NCI-H2227 treated with DMSO at 0.1 percent for 48 hours (cell line): ENCODE measurements at regions not wholly inside any gene's neighbourhood (a gene's known extent, or its start where the extent isn't known, plus 50 kb on each side); places are given as distances from the start of the nearest gene placed in this dataset.
"Not testable (repeated sequence)": the region's sequence is repeated elsewhere in the genome, so short reads cannot be mapped to it uniquely, and the experiment has no call there.

ENCODE experiments used
- DNase-seq: peaks from one replicate; lab custom pipeline; 2025; lab: John Stamatoyannopoulos, UW

DNA sequence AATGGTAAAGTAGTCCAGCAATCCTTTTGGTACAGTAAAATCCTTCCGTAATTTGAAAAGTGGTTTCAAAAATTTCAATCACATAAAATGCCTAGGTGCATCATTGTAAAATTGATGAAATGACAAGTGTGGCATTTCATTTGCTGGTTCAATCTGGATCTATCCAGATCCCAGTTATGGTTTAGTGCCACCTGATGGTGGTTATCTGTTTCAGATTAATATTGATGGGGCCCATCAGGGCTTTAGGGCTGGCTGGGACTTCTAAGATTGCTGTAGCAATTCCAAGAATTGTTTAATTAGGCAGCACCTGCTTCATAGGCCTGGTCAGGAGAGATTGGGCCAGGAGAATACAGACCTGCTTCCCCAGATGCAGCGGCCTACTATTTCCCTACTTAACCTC is 55.5 kb upstream of the PIK3C3 start:
- DNase-seq: no peak

DNA sequence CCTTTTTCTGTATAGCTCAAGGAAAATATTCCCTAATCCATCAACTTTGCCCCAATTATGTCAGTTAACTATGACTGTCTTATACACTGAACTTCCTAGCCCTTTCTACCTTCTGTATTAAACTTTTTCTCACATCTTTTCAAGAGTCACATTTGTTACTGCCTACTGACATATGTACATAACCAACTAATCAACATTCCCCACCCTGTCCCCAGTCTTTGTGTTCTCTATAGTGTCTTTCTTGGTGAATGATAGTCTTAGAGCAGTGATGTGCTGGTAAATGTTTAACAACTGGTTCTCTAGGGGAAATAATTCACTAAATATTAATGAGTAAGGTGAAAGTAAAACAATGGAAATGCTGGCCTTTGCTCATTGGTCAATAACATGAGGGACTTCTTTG is 61.6 kb upstream of the PIK3C3 start:
- no peak for DNase-seq

DNA sequence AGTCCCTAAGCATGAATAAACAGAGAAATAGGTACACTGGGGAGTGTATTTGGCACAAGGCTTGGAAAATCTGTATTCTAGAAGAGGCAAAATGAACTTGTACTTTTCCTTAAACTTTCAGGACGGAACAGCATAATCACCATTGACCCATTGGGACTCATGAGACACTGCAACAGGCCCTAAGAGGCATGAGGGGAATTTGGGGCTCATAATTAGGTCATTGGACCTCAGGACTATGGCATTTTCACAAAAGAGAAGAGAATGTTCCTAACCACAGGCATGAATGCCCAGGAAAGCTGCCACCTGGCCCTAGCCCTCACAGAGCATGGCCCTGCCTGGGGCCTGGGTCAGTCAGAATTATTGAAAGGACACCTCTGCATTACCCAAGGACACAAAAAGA is 67.9 kb upstream of the PIK3C3 start:
- DNase-seq: no peak

DNA sequence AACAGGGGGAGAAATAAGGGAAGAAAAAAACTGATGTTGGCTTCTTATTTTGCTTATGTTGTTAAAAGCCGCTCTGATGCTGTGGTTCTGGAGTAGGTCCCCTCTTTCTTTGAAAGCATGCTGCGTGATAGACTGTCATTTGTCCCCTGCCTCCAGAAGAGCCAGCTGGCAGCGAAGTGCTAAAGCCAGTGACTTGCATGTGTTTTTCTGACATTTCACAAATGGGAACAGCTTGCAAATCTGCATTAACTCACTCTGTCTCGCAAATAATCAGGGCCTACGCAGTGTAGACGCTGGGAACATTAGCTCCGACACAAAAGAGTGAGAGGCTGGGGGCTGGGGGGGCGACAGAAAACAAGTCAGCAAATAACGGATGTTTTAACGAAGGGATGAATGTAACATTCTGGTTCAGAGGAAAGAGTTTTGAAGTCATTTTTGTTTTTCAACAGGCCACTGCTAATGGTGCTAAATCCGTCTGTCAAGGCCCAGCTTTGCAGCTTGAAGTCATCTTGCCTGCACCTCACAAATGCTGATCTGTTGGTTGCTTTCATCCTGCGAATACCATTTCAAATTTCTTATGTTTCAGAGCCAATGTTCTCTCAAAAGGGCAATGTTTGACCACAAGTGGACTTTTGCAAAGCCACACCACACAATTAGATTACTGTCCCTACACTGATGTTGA is 68.8 kb upstream of the PIK3C3 start:
- DNase-seq: no peak

DNA sequence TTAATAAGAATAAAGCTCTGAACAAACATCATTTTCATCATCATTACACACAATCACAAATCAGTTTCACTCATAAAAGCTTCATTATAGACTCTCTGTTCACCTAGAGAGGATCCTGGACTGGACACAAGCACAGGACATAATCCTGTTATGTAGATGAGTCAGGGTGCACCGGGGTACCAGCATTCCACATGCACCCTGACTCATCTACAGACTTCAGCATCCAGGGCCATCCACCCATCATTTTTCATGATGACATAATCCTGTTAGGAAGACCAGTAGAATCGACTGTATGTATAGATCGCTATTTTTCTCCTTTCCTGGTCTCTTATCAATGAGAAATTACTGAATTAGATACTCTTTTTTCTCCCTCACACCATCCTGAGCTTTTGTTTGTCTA is 73.7 kb upstream of the PIK3C3 start:
- no peak for DNase-seq

DNA sequence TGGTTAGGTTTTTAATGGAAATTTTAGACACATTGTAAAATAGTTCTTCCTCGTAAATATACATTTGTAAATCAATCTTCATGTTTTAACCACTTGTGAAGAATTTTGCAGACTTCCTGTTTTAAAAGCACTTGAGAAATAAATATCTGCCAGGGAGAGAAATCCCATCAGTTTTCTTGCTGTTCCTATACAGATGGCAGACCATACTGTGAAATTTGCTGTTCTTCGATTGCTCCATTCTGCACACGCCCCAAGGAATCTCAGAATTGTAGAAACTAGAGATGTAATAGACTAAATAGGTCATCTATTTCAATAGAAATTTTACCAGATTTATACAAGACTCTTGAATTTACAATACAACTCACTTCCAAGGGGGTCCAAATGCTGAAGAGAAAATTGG is 75.8 kb upstream of the PIK3C3 start:
- DNase-seq: no peak

DNA sequence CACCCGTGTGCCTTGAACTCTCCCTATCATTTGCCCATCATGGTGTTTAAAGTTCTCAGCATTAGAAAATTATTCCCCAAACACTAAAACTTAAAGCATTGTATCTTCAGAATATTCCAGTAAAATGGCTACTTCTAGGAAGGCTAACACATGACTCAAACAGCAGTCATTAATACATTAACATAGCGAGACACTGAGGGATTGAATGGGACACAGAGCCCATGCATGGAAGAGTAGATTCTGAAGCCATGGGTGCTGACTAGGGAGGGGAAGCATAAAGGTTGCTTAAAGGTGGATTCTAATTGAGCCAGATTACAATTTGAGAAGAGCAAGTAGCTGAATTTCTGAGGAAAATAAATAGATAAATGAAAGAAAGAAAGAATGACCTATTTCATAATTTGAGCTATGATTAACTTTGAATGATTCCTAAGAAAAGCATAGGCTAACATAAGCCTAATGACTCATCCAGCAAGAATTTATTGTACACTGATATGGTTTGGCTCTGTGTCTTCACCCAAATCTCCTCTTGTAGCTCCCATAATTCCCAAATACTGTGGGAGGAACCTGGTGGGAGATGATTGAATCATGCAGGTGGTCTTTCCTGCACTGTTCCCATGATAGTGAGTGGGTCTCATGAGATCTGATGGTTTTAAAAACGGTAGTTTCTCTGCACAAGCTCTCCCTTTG is 79.8 kb upstream of the PIK3C3 start:
- DNase-seq: no peak

DNA sequence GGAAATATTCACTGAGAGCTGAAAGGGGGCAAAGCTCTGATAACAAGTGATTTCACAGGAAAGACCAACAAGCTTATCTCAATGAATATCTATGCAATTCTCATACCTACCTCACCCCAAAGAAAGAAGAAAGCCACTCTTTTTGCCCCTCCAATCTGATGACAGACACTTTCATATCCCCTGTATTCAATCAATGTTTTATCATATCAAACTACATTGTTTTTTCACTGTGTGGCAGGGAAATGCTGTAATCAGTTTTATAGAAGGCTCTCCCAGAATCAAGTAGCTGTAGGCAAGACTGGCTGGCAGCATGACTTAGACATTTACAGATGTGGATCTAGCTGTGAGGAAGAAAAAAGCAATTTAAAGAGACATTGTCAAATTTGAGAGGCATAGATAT is 81.3 kb upstream of the PIK3C3 start:
- DNase-seq: no peak

DNA sequence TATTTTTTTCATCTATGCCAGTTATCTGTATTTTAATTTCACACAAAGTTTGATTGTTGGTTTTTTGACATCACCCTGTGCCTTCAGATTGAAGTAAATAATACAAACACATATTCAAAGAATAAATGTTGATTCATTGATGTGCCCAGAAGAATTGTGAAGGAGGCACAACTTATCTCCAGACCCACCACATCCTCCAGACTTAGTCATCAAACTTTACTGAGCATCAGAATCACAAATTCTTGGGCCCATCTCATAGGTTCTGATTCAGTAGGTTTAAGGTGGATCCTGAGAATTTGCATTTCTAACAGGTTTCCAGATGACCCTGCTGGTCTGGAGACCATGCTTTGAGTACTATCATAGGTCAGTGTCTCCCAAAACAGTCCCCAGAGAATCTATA is 82.8 kb upstream of the PIK3C3 start:
- no peak for DNase-seq

DNA sequence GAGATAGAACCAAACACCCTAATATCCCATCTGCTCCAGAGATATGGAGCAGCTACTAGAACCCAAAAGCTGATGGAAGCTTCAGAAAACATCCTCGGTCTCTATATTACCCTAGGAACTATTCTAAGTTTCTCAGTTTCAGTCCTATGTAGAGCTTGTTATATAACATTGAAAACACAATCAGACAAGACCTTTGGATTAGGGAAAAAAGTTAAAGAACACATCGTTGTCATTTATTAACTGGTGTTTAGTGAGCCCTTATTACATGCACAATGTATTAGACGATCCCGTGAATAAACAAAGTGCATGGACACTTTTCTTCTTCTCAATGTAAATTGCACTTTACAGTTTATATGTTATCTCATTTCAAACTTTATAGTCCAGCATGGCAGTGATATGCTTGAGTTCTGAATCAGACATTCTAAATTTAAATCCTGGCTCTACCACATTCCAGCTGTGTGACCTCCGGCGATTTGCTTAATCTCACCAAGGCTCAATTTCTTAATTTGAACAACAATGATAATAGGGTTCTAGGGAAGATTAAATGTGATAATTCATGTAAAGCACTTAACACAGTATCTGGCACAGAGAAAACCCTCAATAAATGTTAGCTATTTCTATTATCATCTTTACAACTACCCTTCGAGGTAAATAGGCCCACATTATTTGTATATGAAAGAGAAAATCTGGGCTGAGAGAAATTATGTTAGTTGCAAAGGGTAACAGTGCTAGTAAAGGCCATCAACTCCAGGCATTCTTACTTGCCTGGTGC is 83.6 kb upstream of the PIK3C3 start:
- no peak for DNase-seq

DNA sequence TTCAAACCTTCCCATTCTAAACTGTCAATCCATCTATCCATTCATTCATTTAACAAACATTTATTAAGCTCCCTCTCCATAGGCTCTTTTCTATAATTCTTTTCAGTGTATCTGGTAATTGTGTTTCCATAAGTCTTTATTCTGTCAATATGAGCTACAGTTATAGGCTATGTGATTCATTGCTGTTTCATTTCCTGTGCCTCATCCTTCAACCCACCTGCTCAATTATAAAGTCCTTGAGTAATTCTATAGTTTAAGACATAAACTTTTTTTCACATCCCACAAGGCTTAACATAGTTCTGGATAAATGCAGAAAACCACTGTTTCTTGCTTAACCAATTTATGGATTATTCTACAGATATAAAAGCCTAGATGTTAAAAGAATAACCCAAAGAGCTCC is 84.2 kb upstream of the PIK3C3 start:
- DNase-seq: no peak

DNA sequence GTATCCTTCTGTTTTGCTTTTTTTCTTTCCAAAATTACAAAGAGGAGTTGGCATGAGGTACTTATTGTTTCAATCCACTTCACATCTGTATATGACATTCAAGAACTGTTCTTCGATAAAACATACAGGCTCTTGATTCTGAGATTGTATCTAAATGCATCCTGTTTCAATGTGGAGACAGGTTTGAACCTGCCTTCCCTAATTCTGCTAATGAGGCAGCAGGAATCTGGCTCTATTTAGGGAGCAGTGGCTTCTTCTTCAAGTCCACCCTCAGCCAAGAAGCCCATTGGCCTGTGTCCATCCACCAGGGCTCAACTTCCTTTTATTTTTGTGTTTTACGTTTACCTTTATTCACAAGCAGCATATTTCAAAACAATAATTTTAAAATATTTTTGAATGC is 84.8 kb upstream of the PIK3C3 start:
- no peak for DNase-seq

DNA sequence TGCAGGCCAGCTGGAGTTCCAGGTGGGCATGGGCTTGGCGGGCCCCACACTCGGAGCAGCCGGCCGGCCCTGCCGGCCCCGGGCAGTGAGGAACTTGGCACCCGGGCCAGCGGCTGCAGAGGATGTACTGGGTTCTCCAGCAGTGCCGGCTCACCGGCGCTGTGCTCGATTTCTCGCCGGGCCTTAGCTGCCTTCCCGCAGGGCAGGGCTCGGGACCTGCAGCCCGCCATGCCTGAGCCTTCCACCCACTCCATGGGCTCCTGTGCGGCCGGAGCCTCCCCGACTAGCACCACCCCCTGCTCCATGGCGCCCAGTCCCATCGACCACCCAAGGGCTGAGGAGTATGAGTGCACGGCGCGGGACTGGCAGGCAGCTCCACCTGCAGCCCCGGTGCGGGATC is 89.2 kb upstream of the PIK3C3 start:
- not testable (repeated sequence) for DNase-seq

DNA sequence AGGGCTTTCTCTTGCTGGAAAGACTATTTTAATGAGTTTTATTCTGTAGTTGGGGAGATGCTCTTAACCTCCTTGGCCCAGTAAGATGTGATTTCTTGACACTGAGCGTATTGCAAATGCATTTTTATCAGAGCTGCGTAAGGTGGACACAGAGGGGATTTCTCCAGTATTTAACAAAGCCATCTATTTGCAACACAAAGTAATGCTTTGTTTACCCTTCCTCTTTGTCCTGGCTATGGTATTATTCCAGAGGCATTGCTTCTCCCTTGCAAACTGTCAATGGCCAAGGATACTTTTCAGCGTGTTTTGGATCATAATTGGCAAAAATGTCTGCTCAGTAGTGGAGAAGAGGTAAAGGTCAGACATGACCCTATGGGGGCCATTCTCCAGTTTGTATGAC is 90.8 kb upstream of the PIK3C3 start:
- no peak for DNase-seq

DNA sequence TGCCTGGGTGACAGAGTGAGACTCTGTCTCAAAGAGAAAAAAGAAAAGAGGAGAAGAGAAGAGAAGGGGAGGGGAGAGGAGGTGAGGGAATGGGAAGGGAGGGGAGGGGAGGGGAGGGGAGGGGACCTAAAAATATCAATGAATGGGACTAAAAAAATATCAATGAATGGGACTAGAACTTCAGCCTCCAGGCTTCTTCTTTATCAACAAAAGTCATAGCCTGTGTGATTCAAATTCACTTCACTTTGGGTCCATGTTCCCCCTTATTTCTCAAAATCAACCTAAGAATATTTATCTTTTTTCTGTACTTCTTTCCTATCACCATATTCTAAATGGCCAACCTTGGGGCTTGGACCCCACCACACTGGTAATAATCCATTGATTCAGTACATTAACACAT is 92.1 kb upstream of the PIK3C3 start:
- DNase-seq: no peak

DNA sequence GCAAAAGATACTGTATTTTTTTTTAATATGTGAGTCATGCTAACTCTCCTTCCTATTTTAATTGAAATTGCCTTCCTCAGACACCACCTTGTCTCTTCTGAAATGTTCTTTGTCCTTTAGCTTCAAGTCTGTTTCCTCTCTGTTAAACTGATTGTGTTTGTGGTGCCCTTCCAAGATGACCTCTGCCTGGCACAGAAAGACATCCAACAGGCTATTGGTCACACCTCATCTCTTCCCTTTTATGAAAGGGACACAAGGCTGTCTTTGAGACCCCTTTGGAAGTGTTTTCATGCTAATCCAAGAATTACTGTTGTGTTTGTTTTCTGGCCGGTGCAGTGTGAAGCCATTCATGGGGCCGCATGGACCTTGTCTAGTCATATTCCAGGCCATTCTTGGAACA is 94.0 kb upstream of the PIK3C3 start:
- no peak for DNase-seq

DNA sequence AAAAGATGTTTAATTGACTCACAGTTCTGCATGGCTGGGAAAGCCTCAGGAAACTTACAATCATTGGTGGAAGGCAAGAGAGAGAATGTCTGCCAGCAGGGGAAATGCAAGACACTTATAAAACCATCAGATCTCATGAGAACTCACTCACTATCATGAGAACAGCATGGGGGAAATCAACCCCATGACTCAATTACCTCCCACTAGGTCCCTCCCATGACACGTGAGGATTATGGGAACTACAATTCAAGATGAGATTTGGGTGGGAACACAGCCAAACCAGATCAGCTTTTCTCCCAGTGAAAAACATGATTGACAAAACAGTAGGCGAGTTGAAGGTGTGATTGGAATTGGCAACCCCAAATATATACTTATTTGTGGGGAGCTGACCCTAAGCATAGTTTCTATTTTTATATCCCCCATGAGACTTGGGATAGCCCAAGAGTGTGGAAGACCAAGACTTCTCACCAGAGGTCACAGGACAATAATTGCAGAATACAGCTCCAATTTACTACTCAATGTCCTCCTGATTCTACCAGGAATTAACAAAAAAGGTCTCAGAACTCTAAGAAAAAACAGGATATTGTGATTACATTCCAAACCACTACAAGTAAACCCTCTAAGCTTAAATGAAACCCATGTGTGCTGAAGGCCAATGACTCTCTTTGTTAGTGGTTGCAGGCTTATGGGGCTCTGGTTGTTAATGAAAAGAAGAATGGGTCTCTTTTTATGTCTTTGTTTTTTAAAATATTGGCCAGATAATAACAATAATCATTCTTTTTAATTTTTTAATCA is 96.1 kb upstream of the PIK3C3 start:
- DNase-seq: no peak

DNA sequence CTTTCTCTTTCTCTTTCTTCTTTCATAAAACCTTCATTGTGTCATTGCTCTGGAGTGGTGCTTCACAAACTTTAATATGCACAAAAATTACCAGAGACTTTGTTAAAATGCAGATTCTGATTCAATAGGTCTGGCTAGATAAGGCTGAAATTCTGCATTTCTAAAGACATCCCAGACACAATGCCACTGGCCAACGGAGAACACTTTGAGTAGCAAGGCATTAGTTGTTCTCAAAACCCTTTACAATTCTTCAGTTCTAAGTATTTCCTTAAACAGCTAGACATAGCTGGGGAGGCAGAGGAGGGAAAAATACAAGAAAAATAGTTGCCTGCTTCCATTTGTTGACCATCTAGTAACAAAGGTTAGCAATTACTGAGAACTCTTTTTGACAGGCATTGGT is 101.8 kb upstream of the PIK3C3 start:
- DNase-seq: no peak

DNA sequence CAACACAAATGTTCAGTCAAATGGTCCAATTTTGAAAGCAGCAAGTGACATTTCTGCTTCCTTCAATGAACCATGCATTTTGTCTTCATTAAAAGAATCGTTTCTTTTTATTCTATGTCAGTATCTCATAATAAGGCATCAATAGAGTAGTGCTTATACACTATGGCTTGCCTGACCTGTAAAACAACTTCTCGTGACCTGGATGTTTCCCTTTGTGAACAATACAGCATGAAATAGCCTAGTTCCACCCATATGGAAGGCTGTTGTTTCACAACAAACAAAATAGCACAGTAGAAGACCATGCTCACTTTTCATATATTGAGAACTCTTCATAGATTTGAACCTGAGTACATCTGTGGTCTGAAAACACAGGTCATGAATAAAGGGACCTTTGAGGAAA is 104.3 kb upstream of the PIK3C3 start:
- no peak for DNase-seq

DNA sequence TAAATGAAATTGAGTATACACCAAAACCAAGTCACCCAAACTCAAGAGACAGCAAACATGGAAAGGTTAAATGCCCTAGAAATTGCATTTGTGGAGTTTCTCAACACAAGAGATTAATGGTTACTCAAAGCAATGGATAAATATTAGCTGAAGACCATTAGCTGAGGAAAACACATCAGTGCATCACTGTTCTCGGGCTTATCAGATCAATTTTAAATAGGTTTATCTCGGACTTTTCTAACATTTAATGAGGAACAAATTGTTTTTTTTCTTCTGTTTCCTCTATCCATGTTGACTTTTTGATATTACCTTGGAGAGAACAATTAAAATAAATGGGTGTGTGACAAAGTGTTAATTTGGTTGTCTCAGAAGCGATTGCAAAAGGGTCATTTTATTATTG is 105.4 kb upstream of the PIK3C3 start:
- DNase-seq: no peak

DNA sequence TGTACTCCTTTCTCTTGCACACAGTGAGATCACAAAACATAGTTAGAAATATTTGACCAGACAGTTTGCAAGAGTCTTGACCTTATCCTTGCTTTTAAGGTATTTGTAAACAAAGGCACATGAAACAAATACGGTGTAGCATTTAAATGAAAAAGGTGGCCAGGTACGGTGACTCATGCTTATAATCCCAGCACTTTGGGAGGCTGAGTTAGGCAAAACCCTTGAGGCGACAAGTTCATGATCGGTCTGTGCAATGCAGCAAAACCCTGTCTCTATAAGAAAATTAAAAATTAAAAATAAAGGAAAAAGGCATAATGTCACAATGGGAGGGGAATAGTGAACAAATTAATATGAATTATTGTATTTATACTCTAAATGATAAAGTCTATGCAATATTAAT is 109.5 kb upstream of the PIK3C3 start:
- no peak for DNase-seq

DNA sequence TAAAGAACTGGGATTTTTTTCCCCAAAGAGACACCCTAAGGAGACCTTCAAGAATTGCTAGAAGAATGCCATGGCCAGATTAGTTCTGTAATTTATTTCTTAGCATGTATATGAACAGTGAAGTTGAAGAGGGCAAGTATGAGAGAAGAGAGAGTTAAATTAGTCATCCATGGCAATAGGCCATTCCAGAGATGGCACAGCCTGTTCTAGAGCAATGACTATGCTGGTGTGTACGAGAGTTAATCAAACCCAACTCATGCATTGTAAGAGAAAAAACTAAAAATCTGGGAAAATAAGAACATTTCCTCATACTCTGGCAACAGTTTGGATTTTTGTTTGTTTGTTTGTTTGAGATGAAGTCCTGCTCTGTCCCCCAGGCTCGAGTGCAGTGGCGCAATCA is 112.1 kb upstream of the PIK3C3 start:
- no peak for DNase-seq
